ENCODE measurements at regions not wholly inside any gene's neighbourhood (a gene's known extent, or its start where the extent isn't known, plus 50 kb on each side); places are given as distances from the start of the nearest gene placed in this dataset.

- no peak for DNase-seq (ENCODE audit: low spot score)
- Histone ChIP-seq H3K79me1 (ENCODE audit: low read depth, low read length) (no peaks in the 10 kb centered on the region), H2BK15ac (ENCODE audit: low read length) (no peak overlapping the region)
Observed at GRCh38 chr20:10783707-10784553, 110.1 kb upstream of the JAG1 start.

GRCh38 chr20:10784554-10785183 is 110.9 kb upstream of the JAG1 start:
- Histone ChIP-seq H3K4me2 (ENCODE audit: insufficient read depth, low read length, poor library complexity, severe bottlenecking) (no peak overlapping the region), H3K18ac (ENCODE audit: low read length) (no peak overlapping the region), H3K4me1 (ENCODE audit: control insufficient read depth in 2 of 2, insufficient read depth in 1 of 2, low read depth in 1 of 2, low read length in 2 of 2) (peaks cover 2 to 10% of the 10 kb centered on the region in 2 donors), H3K4ac (ENCODE audit: low read length) (no peak overlapping the region), H2AK5ac (ENCODE audit: low read depth, low read length) (no peak overlapping the region), H3K27ac (replicated peaks; ENCODE audit: low read length) (no peak overlapping the region), H2BK120ac (ENCODE audit: low read depth, low read length) (no peak overlapping the region), H3K14ac (ENCODE audit: low read length) (no peak overlapping the region), H3K36me3 (replicated peaks in 1 of 2; ENCODE audit: control insufficient read depth in 2 of 2, insufficient read depth in 2 of 2, low read length in 2 of 2) (no peaks in the 10 kb centered on the region), H2BK15ac (ENCODE audit: low read length) (no peak overlapping the region), H2AFZ (ENCODE audit: low read length) (no peak overlapping the region), H4K8ac (ENCODE audit: low read depth, low read length) (no peak overlapping the region), H2BK5ac (ENCODE audit: low read length) (no peak overlapping the region), H3K79me1 (ENCODE audit: low read depth, low read length) (no peaks in the 10 kb centered on the region), H3K23ac (ENCODE audit: low read depth, low read length, poor library complexity) (no peak overlapping the region), H3K4me3 (ENCODE audit: low read length in 2 of 2) (no peak overlapping the region), H3K9me3 (replicated peaks in 1 of 2; ENCODE audit: control insufficient read depth in 2 of 2, insufficient read depth in 1 of 2, low read depth in 1 of 2, low read length in 2 of 2) (peaks cover 0 to 2% of the 10 kb centered on the region in 2 donors), H2BK12ac (ENCODE audit: low read length) (no peak overlapping the region), H4K91ac (ENCODE audit: low read depth, low read length, poor library complexity) (no peak overlapping the region), H3K27me3 (ENCODE audit: control insufficient read depth in 3 of 3, insufficient read depth in 3 of 3, low read depth in 1 of 3, low read length in 3 of 3) (no peaks in the 10 kb centered on the region), H3K9ac (ENCODE audit: low read depth, low read length, poor library complexity) (no peak overlapping the region)
- DNase-seq (ENCODE audit: low spot score), result no peak
- no CpG with 5 or more reads among the region's 6 CpGs for WGBS, 2 donors (ENCODE audit: extremely low coverage in 2 of 2, insufficient read length in 2 of 2, insufficient replicate concordance in 1 of 2)

More at GRCh38 chr20:10783707-10784553, 110.1 kb upstream of the JAG1 start:
- H2BK12ac ChIP-seq (ENCODE audit: low read length), result no peak overlapping the region
- no peak overlapping the region for H4K91ac ChIP-seq (ENCODE audit: low read depth, low read length, poor library complexity)
- no peak overlapping the region for H3K27ac ChIP-seq (replicated peaks; ENCODE audit: low read length)
- no peaks in the 10 kb centered on the region for H3K36me3 ChIP-seq (replicated peaks in 1 of 2; ENCODE audit: control insufficient read depth in 2 of 2, insufficient read depth in 2 of 2, low read length in 2 of 2)
- no peak overlapping the region for H3K4me3 ChIP-seq (ENCODE audit: low read length in 2 of 2)
- H3K4me2 ChIP-seq (ENCODE audit: insufficient read depth, low read length, poor library complexity, severe bottlenecking), result no peak overlapping the region
- peaks cover 2 to 10% of the 10 kb centered on the region in 2 donors for H3K4me1 ChIP-seq (ENCODE audit: control insufficient read depth in 2 of 2, insufficient read depth in 1 of 2, low read depth in 1 of 2, low read length in 2 of 2)
- peaks cover 0 to 2% of the 10 kb centered on the region in 2 donors for H3K9me3 ChIP-seq (replicated peaks in 1 of 2; ENCODE audit: control insufficient read depth in 2 of 2, insufficient read depth in 1 of 2, low read depth in 1 of 2, low read length in 2 of 2)
- no peak overlapping the region for H3K4ac ChIP-seq (ENCODE audit: low read length)
- H3K9ac ChIP-seq (ENCODE audit: low read depth, low read length, poor library complexity), result no peak overlapping the region
- H4K8ac ChIP-seq (ENCODE audit: low read depth, low read length), result no peak overlapping the region
- no peaks in the 10 kb centered on the region for H3K27me3 ChIP-seq (ENCODE audit: control insufficient read depth in 3 of 3, insufficient read depth in 3 of 3, low read depth in 1 of 3, low read length in 3 of 3)
- no peak overlapping the region for H2AK5ac ChIP-seq (ENCODE audit: low read depth, low read length)
- no peak overlapping the region for H3K23ac ChIP-seq (ENCODE audit: low read depth, low read length, poor library complexity)
- H2BK120ac ChIP-seq (ENCODE audit: low read depth, low read length), result no peak overlapping the region
- whole genome bisulfite sequencing, 2 donors (ENCODE audit: extremely low coverage in 2 of 2, insufficient read length in 2 of 2, insufficient replicate concordance in 1 of 2), result no CpG with 5 or more reads among the region's 4 CpGs
- no peak overlapping the region for H2AFZ ChIP-seq (ENCODE audit: low read length)
- no peak overlapping the region for H3K18ac ChIP-seq (ENCODE audit: low read length)
- H2BK5ac ChIP-seq (ENCODE audit: low read length), result no peak overlapping the region
- no peak overlapping the region for H3K14ac ChIP-seq (ENCODE audit: low read length)

- H3K18ac ChIP-seq (ENCODE audit: low read length), result no peak overlapping the region
- peaks cover 2 to 10% of the 10 kb centered on the region in 2 donors for H3K4me1 ChIP-seq (ENCODE audit: control insufficient read depth in 2 of 2, insufficient read depth in 1 of 2, low read depth in 1 of 2, low read length in 2 of 2)
- no peak overlapping the region for H3K14ac ChIP-seq (ENCODE audit: low read length)
- no peaks in the 10 kb centered on the region for H3K36me3 ChIP-seq (replicated peaks in 1 of 2; ENCODE audit: control insufficient read depth in 2 of 2, insufficient read depth in 2 of 2, low read length in 2 of 2)
- no peak overlapping the region for H3K4ac ChIP-seq (ENCODE audit: low read length)
- WGBS, 2 donors (ENCODE audit: extremely low coverage in 2 of 2, insufficient read length in 2 of 2, insufficient replicate concordance in 1 of 2), result no CpG with 5 or more reads among the region's 1 CpG
- H4K91ac ChIP-seq (ENCODE audit: low read depth, low read length, poor library complexity), result no peak overlapping the region
- H2AK5ac ChIP-seq (ENCODE audit: low read depth, low read length), result no peak overlapping the region
- no peaks in the 10 kb centered on the region for H3K27me3 ChIP-seq (ENCODE audit: control insufficient read depth in 3 of 3, insufficient read depth in 3 of 3, low read depth in 1 of 3, low read length in 3 of 3)
- H3K9ac ChIP-seq (ENCODE audit: low read depth, low read length, poor library complexity), result no peak overlapping the region
- no peak overlapping the region for H3K4me3 ChIP-seq (ENCODE audit: low read length in 2 of 2)
- no peak overlapping the region for H2BK15ac ChIP-seq (ENCODE audit: low read length)
- no peak overlapping the region for H4K8ac ChIP-seq (ENCODE audit: low read depth, low read length)
- H2BK5ac ChIP-seq (ENCODE audit: low read length), result no peak overlapping the region
- H3K79me1 ChIP-seq (ENCODE audit: low read depth, low read length), result no peaks in the 10 kb centered on the region
- H2BK12ac ChIP-seq (ENCODE audit: low read length), result no peak overlapping the region
- H3K4me2 ChIP-seq (ENCODE audit: insufficient read depth, low read length, poor library complexity, severe bottlenecking), result no peak overlapping the region
- H3K9me3 ChIP-seq (replicated peaks in 1 of 2; ENCODE audit: control insufficient read depth in 2 of 2, insufficient read depth in 1 of 2, low read depth in 1 of 2, low read length in 2 of 2), result peaks cover 0 to 2% of the 10 kb centered on the region in 2 donors
- no peak overlapping the region for H2AFZ ChIP-seq (ENCODE audit: low read length)
- no peak overlapping the region for H3K23ac ChIP-seq (ENCODE audit: low read depth, low read length, poor library complexity)
- no peak overlapping the region for H3K27ac ChIP-seq (replicated peaks; ENCODE audit: low read length)
- no peak overlapping the region for H2BK120ac ChIP-seq (ENCODE audit: low read depth, low read length)
- DNase-seq (ENCODE audit: low spot score), result no peak
Observed at GRCh38 chr20:10786678-10787077, 112.9 kb upstream of the JAG1 start.

GRCh38 chr20:10788055-10788454 is 114.3 kb upstream of the JAG1 start:
- H3K9me3 ChIP-seq (replicated peaks in 1 of 2; ENCODE audit: control insufficient read depth in 2 of 2, insufficient read depth in 1 of 2, low read depth in 1 of 2, low read length in 2 of 2), result peaks cover 0 to 2% of the 10 kb centered on the region in 2 donors
- no peak for DNase-seq (ENCODE audit: low spot score)
- no peak overlapping the region for H2BK15ac ChIP-seq (ENCODE audit: low read length)
- H3K23ac ChIP-seq (ENCODE audit: low read depth, low read length, poor library complexity), result no peak overlapping the region
- no peaks in the 10 kb centered on the region for H3K36me3 ChIP-seq (replicated peaks in 1 of 2; ENCODE audit: control insufficient read depth in 2 of 2, insufficient read depth in 2 of 2, low read length in 2 of 2)
- H2BK5ac ChIP-seq (ENCODE audit: low read length), result no peak overlapping the region
- peaks cover 2 to 10% of the 10 kb centered on the region in 2 donors for H3K4me1 ChIP-seq (ENCODE audit: control insufficient read depth in 2 of 2, insufficient read depth in 1 of 2, low read depth in 1 of 2, low read length in 2 of 2)
- H3K9ac ChIP-seq (ENCODE audit: low read depth, low read length, poor library complexity), result no peak overlapping the region
- H3K27ac ChIP-seq (replicated peaks; ENCODE audit: low read length), result no peak overlapping the region
- no peak overlapping the region for H3K14ac ChIP-seq (ENCODE audit: low read length)
- H2BK12ac ChIP-seq (ENCODE audit: low read length), result no peak overlapping the region
- H2AK5ac ChIP-seq (ENCODE audit: low read depth, low read length), result no peak overlapping the region
- no peak overlapping the region for H2AFZ ChIP-seq (ENCODE audit: low read length)
- H2BK120ac ChIP-seq (ENCODE audit: low read depth, low read length), result no peak overlapping the region
- H3K18ac ChIP-seq (ENCODE audit: low read length), result no peak overlapping the region
- H3K4me3 ChIP-seq (ENCODE audit: low read length in 2 of 2), result no peak overlapping the region
- no peak overlapping the region for H3K4ac ChIP-seq (ENCODE audit: low read length)
- no peaks in the 10 kb centered on the region for H3K79me1 ChIP-seq (ENCODE audit: low read depth, low read length)
- H4K91ac ChIP-seq (ENCODE audit: low read depth, low read length, poor library complexity), result no peak overlapping the region
- H3K27me3 ChIP-seq (ENCODE audit: control insufficient read depth in 3 of 3, insufficient read depth in 3 of 3, low read depth in 1 of 3, low read length in 3 of 3), result no peaks in the 10 kb centered on the region
- H4K8ac ChIP-seq (ENCODE audit: low read depth, low read length), result no peak overlapping the region
- WGBS, 2 donors (ENCODE audit: extremely low coverage in 2 of 2, insufficient read length in 2 of 2, insufficient replicate concordance in 1 of 2), result no CpG with 5 or more reads among the region's 2 CpGs
- no peak overlapping the region for H3K4me2 ChIP-seq (ENCODE audit: insufficient read depth, low read length, poor library complexity, severe bottlenecking)

All from neuronal stem cell (in vitro differentiated cells).